Activated CD4-positive, alpha-beta memory T cell treated with anti-CD3 and anti-CD28 coated beads, Interleukin-2, amount 10 ng/mL, durations not matched to agents 7 days and 5 days (primary cell): ENCODE measurements at regions not wholly inside any gene's neighbourhood (a gene's known extent, or its start where the extent isn't known, plus 50 kb on each side); places are given as distances from the start of the nearest gene placed in this dataset.
A peak's percentile ranks its signal among the peaks of the same experiment; 100 is the strongest.

Experiments
- CTCF ChIA-PET: fragments of 350-600 bp; sonication (Branson Sonifier 250); formaldehyde crosslinking; loops from one replicate; lab custom pipeline; 2021; ENCODE audit warnings: antibody characterized with exemption, inconsistent platforms; lab: Charles Lee
- POLR2A ChIA-PET: fragments of 350-600 bp; sonication (Branson Sonifier 250); formaldehyde crosslinking; loops from one replicate; lab custom pipeline; 2021; ENCODE audit warnings: antibody characterized with exemption; lab: Charles Lee
- DNase-seq: peaks from one replicate; pipeline ENCODE4 v3.0.0-alpha.2; 2020
- H3K27ac Mint-ChIP-seq: one replicate; pipeline ENCODE4 v1.8.0; 2021; ENCODE audit warnings: mild to moderate bottlenecking, mixed read lengths
- H3K27me3 Mint-ChIP-seq: one replicate; pipeline ENCODE4 v1.8.0; 2021; ENCODE audit warnings: mixed read lengths
- H3K36me3 Mint-ChIP-seq: one replicate; pipeline ENCODE4 v1.8.0; 2021; ENCODE audit warnings: low read depth, mixed read lengths
- H3K4me1 Mint-ChIP-seq: one replicate; pipeline ENCODE4 v1.8.0; 2021; ENCODE audit warnings: mixed read lengths
- H3K4me3 Mint-ChIP-seq: one replicate; pipeline ENCODE4 v1.8.0; 2021; ENCODE audit warnings: mild to moderate bottlenecking, mixed read lengths
- H3K9me3 Mint-ChIP-seq: one replicate; pipeline ENCODE4 v1.8.0; 2021; ENCODE audit warnings: mixed read lengths

GRCh38 chr7:28298870-28299518 lies 113.3 kb upstream of the CREB5 start:
- no peaks in the 10 kb centered on the region for H3K36me3 Mint-ChIP-seq
- no peak for DNase-seq
- ChIA-PET POLR2A (no interaction called here), CTCF (no interaction called here)
- H3K27ac Mint-ChIP-seq: no peak overlapping the region
- no peaks in the 10 kb centered on the region for H3K9me3 Mint-ChIP-seq
- no peak overlapping the region for H3K4me3 Mint-ChIP-seq
- peaks cover 32% of the 10 kb centered on the region for H3K27me3 Mint-ChIP-seq
- H3K4me1 Mint-ChIP-seq: no peaks in the 10 kb centered on the region

DNA sequence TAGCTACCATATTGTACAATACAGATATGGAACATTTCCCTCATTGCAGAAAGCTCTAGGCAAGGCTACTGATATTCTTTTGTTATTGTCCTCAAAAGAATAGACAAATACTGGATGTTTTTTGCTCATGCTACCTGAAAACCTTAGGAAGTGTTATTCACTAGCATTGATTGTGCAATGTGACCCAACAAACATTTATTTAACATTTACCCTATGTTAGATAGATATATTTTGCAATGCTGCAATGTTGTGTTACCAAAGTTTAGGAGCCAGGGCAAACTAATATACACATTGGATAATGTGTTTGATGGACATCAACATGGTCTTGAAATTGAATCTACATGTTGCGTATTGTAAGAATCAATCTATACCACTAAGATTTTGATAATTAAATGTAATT lies 112.8 kb upstream of the CREB5 start:
- Mint-ChIP-seq H3K4me1 (no peaks in the 10 kb centered on the region), H3K9me3 (no peaks in the 10 kb centered on the region), H3K36me3 (no peaks in the 10 kb centered on the region), H3K4me3 (no peak overlapping the region), H3K27me3 (peaks cover 29% of the 10 kb centered on the region), H3K27ac (no peak overlapping the region)
- ChIA-PET POLR2A (no interaction called here), CTCF (no interaction called here)
- DNase-seq: no peak

DNA sequence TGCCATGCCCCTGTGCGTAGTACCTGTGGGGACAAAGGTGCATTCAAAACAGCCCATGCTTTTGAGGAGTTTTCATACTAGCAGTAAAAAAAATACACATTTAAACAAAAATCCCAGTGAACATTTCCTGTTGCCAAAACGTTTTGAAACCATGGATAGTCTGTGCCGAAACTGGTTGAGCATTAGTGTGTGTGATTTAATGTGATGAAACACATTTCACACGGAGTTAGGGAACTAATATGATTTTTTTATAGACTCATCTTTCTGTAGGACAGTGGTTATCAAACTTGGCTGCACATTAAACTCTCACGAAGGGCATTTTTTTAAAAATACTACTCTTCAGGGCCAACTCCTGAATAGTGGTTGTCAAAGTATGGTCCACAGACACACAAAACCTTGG lies 111.8 kb upstream of the CREB5 start:
- Mint-ChIP-seq H3K36me3 (no peaks in the 10 kb centered on the region), H3K4me1 (no peaks in the 10 kb centered on the region), H3K9me3 (no peaks in the 10 kb centered on the region), H3K4me3 (no peak overlapping the region), H3K27ac (no peak overlapping the region), H3K27me3 (peaks cover 25% of the 10 kb centered on the region)
- DNase-seq: no peak
- ChIA-PET CTCF (no interaction called here), POLR2A (no interaction called here)

- no peak overlapping the region for H3K4me3 Mint-ChIP-seq
- no peaks in the 10 kb centered on the region for H3K9me3 Mint-ChIP-seq
- DNase-seq: no peak
- ChIA-PET POLR2A (no interaction called here), CTCF (no interaction called here)
- H3K27me3 Mint-ChIP-seq: peaks cover 19% of the 10 kb centered on the region
- no peak overlapping the region for H3K27ac Mint-ChIP-seq
- no peaks in the 10 kb centered on the region for H3K36me3 Mint-ChIP-seq
- no peaks in the 10 kb centered on the region for H3K4me1 Mint-ChIP-seq
These were observed 111.1 kb upstream of the CREB5 start for GRCh38 chr7:28301148-28301641.

GRCh38 chr7:28304290-28304689 lies 108.0 kb upstream of the CREB5 start:
- DNase-seq: no peak
- ChIA-PET POLR2A (no interaction called here), CTCF (no interaction called here)
- no peaks in the 10 kb centered on the region for H3K9me3 Mint-ChIP-seq
- peaks cover 10% of the 10 kb centered on the region for H3K27me3 Mint-ChIP-seq
- no peak overlapping the region for H3K4me3 Mint-ChIP-seq
- no peaks in the 10 kb centered on the region for H3K4me1 Mint-ChIP-seq
- H3K36me3 Mint-ChIP-seq: no peaks in the 10 kb centered on the region
- no peak overlapping the region for H3K27ac Mint-ChIP-seq

GRCh38 chr7:28309704-28310459 lies 102.4 kb upstream of the CREB5 start:
- DNase-seq: no peak
- ChIA-PET POLR2A (no interaction called here), CTCF (interaction anchor here (0.9 kb wide), 1 partner anchor 12 kb away, joined by 3 read pairs; no protein-coding TSS in a partner anchor)
- Mint-ChIP-seq H3K4me3 (no peak overlapping the region), H3K27ac (no peak overlapping the region), H3K36me3 (no peaks in the 10 kb centered on the region), H3K27me3 (peaks cover 45% of the 10 kb centered on the region), H3K9me3 (no peaks in the 10 kb centered on the region), H3K4me1 (no peaks in the 10 kb centered on the region)

- Mint-ChIP-seq H3K4me1 (no peaks in the 10 kb centered on the region), H3K27ac (no peak overlapping the region), H3K27me3 (peaks cover 51% of the 10 kb centered on the region), H3K9me3 (no peaks in the 10 kb centered on the region), H3K36me3 (no peaks in the 10 kb centered on the region), H3K4me3 (no peak overlapping the region)
- CTCF ChIA-PET: no interaction called here
- POLR2A ChIA-PET: no interaction called here
- no peak for DNase-seq
These were observed 101.9 kb upstream of the CREB5 start for GRCh38 chr7:28310460-28310848.

GRCh38 chr7:28311670-28312069 lies 100.6 kb upstream of the CREB5 start:
- Mint-ChIP-seq H3K4me1 (no peaks in the 10 kb centered on the region), H3K9me3 (no peaks in the 10 kb centered on the region), H3K4me3 (no peak overlapping the region), H3K27ac (peak overlapping the region; percentile 1), H3K36me3 (no peaks in the 10 kb centered on the region), H3K27me3 (peaks cover 58% of the 10 kb centered on the region)
- DNase-seq: no peak
- ChIA-PET POLR2A (no interaction called here), CTCF (no interaction called here)

DNA sequence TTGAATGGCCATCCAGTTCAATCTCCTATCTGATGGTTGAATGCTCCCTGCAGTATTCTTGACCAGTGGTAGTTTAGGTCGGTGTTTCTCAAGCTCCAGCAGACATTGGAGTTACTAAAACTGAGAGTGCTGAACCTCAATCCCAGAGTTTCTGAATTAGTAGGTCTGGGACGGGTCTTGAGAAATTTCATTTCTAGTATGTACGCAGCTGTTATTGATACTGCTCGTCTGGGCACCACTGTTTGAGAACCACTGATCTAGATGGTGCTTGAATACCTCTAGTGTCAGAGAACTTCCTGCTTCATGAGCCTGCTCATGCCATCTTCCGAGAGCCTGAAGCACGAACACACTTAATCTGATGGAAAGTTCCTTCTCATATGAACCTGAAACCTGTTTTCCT lies 99.4 kb upstream of the CREB5 start:
- Mint-ChIP-seq H3K4me3 (no peak overlapping the region), H3K9me3 (no peaks in the 10 kb centered on the region), H3K36me3 (no peaks in the 10 kb centered on the region), H3K27ac (no peak overlapping the region), H3K27me3 (peaks cover 62% of the 10 kb centered on the region), H3K4me1 (peaks cover 2% of the 10 kb centered on the region)
- ChIA-PET CTCF (no interaction called here), POLR2A (no interaction called here)
- DNase-seq: no peak

DNA sequence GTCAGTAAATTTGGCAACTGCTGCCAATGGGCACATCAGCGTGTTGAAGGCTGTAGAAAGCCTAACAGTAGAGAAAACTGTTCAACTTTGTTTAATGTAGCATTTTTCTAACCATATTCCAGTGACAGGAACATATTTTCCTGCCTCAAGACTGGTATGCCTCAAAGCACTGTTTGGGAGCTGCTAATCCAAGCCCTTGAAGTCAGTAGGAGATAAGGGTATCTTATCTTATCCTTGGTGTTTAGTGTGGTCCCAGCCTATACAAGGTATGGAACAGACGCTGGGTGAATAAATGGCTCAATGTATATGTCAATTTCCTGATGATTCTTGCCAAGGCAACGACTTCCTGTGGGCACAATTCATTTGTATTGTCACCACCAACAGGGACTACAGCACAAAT lies 97.5 kb upstream of the CREB5 start:
- H3K27me3 Mint-ChIP-seq: peaks cover 58% of the 10 kb centered on the region
- no peak for DNase-seq
- ChIA-PET POLR2A (no interaction called here), CTCF (no interaction called here)
- H3K9me3 Mint-ChIP-seq: no peaks in the 10 kb centered on the region
- no peaks in the 10 kb centered on the region for H3K36me3 Mint-ChIP-seq
- H3K4me3 Mint-ChIP-seq: no peak overlapping the region
- peaks cover 2% of the 10 kb centered on the region for H3K4me1 Mint-ChIP-seq
- no peak overlapping the region for H3K27ac Mint-ChIP-seq

DNA sequence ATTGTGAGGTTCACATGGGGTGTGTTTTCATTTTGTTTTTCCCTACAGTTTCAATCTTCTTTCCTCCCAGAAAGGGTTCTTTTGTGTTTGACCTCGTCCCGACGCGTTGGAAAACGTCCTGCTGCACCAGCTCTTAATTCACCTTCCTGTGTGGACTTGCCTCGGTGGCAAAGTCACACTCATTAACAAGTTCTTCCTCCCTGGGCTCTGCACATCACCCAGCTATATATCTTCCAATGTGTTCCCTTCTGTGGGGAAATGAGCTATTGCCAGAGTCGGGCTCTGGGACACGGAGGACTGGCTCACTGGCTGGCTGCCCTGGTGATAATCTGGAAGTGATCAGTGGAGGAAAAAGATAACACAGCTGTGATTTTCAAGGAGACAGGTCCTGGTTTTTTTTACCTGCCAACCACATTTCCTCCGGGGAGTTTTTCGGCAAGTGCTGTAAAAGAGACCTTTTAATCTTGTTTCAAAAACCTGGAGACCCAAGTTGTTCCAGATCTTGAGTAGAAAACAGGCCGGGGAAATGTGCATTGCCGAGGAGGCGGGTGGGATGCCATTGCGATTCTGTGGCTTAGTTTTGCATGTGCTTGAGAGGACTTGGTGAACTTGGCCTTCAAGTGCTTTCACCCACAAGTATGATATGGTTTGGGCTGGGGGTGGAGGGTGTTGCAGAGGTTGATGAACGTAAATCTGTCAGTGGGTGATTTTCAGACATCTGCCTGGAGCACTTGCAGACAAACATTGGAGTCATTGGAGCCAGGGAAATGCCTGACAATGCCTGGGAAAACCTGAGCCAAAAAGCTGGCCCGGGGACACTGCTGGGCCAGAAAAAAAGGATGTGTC lies 96.5 kb upstream of the CREB5 start:
- no peak for DNase-seq
- H3K36me3 Mint-ChIP-seq: no peaks in the 10 kb centered on the region
- peaks cover 50% of the 10 kb centered on the region for H3K27me3 Mint-ChIP-seq
- no peak overlapping the region for H3K4me3 Mint-ChIP-seq
- H3K4me1 Mint-ChIP-seq: peaks cover 2% of the 10 kb centered on the region
- ChIA-PET POLR2A (no interaction called here), CTCF (interaction anchor here (0.6 kb wide), 1 partner anchor 299 kb away, joined by 4 read pairs; no protein-coding TSS in a partner anchor)
- H3K27ac Mint-ChIP-seq: no peak overlapping the region
- no peaks in the 10 kb centered on the region for H3K9me3 Mint-ChIP-seq

DNA sequence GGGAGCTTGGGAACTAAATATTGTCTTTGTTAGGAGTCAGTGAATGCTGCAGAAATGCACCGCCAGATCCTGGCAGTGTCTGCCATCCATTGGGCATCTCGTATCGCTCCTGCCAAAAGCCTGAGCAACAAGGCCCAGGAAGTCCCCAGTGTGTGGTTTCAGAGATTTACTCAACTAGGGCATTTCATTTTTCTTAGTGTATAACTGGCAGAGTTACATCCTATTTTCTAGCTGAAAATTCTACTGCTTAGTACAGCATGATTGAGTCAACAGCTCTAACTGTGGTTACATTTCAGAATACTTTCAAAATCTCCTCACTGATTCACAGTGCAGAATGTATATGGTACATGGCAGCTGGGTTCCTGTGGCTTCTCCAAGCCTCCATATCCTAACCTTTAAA lies 95.8 kb upstream of the CREB5 start:
- ChIA-PET POLR2A (no interaction called here), CTCF (interaction anchor here (0.6 kb wide), 1 partner anchor 300 kb away, joined by 4 read pairs; no protein-coding TSS in a partner anchor)
- Mint-ChIP-seq H3K9me3 (no peaks in the 10 kb centered on the region), H3K27ac (no peak overlapping the region), H3K27me3 (peaks cover 49% of the 10 kb centered on the region), H3K4me1 (peaks cover 2% of the 10 kb centered on the region), H3K36me3 (no peaks in the 10 kb centered on the region), H3K4me3 (no peak overlapping the region)
- DNase-seq: no peak

DNA sequence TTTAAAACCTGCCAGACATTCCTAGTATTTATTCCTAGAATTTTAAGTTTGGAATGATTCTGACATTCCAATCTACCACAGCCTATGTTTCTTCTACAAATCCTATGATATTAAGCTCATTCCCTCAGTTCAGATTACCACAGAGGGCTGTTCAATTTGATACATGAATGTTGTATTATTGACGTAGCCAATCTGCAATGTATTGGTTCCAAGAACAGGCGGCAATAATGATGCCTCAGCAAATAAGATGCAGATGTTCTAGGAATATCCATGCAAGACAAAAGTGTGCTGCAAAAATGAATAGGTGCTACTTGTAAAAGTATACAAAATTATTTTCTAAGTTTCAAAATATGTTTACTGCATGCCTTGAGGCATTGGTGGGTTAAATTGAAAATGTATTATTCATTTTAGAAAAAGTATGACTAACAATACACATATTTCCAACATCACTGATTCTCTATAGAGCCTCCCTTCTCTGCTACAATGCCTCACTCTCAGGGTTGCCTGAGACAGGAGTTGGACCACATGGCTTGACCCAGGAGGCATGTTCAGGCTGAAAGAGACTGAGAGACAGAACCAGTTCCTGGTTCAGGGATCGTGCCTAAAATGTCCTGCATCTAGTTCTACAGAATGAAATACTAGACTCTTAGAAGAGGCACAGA lies 94.1 kb upstream of the CREB5 start:
- Mint-ChIP-seq H3K9me3 (no peaks in the 10 kb centered on the region), H3K4me3 (no peak overlapping the region), H3K4me1 (peaks cover 2% of the 10 kb centered on the region), H3K27me3 (peaks cover 34% of the 10 kb centered on the region), H3K36me3 (no peaks in the 10 kb centered on the region), H3K27ac (no peak overlapping the region)
- ChIA-PET POLR2A (no interaction called here), CTCF (no interaction called here)
- no peak for DNase-seq
